G401.6 (cell line): ENCODE measurements at regions not wholly inside any gene's neighbourhood (a gene's known extent, or its start where the extent isn't known, plus 50 kb on each side); places are given as distances from the start of the nearest gene placed in this dataset.
"Not testable (repeated sequence)": the region's sequence is repeated elsewhere in the genome, so short reads cannot be mapped to it uniquely, and the experiment has no call there.

ENCODE experiments used
- FAIRE-seq: peaks from 2 replicates; lab custom pipeline; 2012; peaks lifted over from hg19 to GRCh38; lab: Jason Lieb, UNC

DNA sequence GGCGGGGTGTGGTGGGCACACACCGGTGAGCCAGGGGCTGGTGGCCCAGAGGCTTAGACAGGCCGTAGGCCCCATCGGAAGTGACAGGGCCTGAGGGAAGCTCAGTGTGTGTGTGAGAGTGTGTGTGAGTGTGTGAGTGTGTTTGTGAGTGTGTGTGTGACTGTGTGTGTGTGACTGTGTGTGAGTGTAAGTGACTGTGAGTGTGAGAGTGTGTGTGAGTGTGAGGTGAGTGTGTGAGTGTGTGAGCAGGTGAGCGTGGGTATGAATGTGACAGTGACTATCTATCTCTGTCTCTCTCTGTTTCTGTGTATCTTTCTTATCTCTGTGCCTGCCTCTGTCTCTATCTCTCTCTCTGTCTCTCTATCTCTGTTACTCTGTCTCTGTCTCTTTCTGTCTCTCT, 171.6 kb downstream of the TMEM121 start:
- FAIRE-seq, result not testable (repeated sequence)

DNA sequence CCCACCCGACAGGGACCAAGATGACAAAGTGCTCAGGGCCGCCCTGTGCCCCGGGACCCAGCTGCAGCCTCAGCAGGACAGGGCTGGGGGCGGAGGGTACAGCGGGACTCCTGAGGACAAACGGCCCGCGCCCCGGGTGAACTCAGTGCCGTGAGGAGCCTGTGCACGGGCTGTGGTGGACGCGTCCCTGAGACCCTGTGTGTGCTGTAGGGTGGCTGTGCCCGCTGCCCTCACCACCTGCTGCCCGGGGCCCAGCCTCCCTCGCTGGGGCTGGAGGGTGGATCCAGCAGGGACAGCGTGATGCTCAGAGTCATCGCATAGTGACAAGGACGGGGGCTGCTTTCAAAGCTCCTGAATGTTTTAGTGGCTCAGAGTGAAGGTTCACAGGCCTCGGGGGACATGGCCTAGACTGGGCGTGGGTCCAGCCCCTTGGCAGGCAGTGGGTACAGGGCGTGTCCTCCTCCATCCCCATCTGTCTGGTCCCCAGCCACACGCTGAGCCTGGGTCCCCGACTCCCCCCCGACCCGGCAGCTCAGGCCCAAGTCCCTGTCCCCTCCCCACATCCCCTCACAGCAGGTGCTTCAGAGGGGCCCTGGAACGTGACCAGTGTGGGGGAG, 172.7 kb downstream of the TMEM121 start:
- FAIRE-seq, result not testable (repeated sequence)

DNA sequence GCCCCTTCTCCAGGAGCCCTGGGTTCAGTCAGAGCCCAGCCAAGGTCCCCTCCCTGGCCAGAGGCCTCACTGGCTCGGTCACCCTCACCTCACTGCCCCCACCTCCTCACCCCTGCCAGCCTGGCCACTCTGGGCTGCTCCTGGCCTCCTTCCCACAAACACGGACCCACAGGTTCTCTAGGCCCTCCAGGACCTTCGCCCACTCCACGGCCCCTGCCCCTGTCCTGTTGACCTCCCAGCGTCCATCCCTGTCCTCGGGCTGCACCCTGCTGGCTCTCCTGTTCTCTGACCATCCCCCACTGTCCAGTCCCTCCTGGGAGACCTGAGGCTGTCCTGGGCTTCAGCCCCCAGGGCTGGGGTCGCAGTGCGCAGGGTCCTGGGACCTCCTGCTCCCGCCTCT, 173.3 kb downstream of the TMEM121 start:
- not testable (repeated sequence) for FAIRE-seq

DNA sequence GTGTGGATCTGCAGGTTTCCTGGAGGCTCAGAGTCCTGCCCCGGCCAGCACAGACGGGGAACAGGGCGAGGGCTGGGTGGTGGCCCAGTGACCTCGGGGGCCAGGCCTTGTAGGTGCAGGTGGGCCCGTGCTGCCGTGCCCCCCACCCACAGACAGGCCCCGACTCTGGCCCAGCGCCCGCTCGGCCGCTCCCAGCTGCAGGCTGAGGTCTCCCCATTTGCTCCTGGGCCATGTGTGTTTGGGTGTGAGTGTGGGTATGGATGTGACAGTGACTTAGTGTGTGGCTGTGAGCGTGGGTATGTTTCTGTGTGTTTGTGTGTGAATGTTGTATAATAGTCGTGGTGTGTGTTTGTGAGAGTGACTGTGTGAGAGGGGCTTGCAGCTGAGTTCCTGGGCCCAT, 173.8 kb downstream of the TMEM121 start:
- not testable (repeated sequence) for FAIRE-seq

DNA sequence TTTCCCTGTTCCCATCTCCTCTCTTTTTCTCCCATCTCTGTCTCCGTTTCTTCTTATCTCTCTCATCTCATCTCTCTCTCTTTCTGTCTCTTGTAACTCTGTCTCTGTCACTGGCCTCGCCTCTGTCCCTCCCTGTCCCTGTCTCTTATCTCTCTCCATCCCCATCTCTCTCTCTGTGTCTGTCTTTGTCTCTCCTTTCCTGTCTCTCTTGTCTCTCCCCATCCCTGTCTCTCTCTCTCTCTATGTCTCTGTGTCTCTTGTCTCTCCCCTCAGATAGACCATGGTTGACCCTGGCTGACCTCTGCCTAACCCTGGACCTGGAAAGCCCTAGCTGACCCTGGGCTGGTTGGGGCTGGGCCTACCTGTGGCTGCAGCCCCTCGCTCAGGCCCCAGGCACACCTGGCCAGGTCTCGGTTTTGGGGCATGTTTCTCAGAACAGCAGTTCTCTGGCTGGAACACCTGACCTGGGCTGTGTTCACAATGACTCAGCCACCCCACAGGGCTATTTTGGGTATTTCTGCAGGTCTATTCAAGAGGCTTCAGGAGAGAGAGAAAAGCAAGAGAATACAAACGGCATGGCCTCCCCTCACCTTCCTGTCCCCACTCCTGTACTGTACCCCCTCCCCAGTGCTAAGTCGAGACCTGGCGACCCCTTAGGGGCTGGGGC, 174.4 kb downstream of the TMEM121 start:
- FAIRE-seq, result no peak

DNA sequence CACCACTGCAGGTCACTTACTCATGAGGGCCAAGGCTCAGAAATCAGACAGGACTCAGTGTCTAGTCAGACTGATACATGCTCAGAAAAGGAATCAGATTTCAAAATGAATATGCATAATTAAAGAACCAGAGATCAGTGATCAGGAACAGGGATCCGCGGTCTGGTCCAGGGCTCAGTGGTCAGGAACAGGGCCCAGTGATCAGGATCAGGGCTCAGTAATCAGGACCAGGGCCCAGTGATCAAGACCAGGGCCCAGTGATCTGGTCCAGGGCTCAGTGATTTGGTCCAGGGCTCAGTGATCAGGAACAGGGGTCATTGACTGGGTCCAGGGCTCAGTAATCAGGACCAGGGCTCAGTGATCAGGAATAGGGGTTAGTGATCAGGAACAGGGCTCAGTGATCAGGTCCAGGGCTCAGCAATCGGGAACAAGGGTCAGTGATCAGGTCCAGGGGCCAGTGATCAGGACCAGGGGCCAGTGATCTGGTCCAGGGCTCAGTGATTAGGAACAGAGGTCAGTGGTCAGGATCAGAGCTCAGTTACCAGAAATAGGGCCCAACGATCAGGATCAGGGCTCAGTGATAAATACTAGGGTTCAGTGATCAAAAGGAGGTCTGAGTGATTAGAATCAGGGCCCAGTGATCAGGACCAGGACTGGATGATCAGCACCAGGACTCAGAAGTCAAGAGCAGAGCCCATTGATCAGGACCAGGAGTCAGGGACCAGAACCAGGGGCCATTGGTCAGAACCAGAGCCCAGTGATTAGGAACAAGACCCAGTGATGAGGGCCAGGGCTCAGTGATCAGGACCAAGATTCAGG, 175.3 kb downstream of the TMEM121 start:
- FAIRE-seq, result no peak

DNA sequence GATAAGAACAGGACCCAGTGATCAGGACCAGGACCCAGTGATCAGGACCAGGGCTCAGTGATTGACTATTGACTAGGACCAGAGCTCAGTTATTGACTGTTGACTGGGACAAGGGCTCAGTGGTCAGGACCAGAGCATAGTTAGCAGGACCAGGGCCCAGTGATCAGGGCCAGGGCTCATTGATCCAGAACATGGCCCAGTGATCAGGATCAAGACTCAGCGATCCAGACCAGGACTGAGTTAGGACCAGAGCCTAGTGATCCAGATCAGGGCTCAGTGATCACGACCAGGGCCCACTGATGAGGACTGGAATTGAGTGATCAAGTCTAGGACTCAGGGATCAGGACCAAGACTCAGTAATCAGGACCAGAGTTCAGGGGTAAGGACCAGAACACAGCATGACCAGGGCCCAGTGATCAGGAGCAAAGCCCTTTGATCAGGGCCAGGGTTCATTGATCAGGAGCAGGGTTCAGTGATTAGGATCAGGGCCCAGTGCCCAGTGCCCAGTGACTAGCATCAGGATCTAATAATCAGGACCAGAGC, 176.0 kb downstream of the TMEM121 start:
- FAIRE-seq, result no peak

DNA sequence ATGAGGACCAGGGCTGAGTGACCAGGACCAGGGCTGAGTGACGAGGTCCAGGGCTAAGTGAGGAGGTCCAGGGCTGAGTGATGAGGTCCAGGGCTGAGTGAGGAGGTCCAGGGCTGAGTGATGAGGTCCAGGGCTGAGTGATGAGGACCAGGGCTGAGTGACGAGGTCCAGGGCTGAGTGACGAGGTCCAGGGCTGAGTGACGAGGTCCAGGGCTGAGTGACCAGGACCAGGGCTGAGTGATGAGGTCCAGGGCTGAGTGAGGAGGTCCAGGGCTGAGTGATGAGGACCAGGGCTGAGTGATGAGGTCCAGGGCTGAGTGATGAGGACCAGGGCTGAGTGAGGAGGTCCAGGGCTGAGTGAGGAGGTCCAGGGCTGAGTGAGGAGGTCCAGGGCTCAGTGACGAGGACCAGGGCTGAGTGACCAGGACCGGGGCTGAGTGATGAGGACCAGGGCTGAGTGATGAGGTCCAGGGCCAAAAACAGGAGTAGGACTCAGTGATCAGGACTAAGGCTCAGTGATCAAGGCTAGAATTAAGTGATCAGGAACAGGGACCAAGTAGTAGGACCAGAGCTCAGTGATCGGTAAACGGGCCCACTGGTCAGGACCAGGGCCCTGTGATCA, 176.8 kb downstream of the TMEM121 start:
- FAIRE-seq, result not testable (repeated sequence)

DNA sequence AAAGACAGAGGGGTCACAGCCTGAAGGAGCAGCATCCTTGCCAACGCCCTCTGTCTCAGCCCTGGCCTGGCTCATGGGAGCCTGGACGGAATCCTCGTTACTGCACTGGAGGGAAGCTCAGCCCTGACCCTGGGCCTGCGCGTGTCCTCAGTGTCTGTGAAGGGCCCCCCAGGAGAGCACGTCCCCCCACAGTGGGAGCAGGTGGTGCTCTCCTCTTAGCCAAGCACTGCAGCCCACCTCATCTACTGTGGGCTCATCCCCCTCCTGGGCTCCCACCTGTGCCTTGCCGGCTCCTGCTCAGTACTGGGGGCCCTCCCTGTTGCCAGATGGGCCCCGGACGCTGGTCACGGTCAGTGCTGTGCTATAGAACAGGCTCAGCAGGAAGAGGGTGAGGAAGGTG, 177.7 kb downstream of the TMEM121 start:
- FAIRE-seq, result not testable (repeated sequence)

DNA sequence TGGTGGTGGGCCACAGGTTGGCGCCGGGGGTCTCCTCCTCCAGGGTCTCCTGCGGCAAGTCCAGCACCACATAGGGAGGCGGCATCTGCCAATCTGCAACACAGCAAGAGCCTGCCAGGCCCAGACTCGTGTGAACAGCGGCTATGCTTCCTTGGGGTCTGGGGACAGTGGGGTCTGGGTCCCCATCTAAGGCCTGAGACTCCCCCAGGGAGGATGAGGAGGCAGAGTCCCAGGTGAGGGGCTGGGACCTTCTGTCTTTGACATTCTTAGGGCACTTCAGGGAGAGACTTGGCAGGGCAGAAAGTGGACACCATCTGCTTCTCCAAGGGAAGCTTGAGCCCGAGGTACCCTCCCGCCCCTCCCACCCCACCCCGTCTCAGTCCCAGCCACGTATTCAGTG, 178.1 kb downstream of the TMEM121 start:
- not testable (repeated sequence) for FAIRE-seq

DNA sequence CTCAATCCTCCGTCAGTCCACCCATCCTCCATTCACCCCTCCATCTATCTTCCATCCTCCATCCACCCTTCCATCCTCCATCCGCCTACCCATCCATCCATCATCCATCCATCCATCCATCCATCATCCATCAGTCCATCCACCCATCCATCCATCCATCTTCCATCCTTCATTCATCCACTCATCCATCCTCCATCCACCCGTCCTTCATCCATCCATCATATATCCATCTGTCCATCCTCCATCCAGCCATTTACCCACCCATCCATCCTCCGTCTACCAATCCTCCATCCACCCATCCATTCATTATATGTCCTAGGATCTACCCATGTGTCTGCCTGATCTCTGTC, 179.1 kb downstream of the TMEM121 start:
- not testable (repeated sequence) for FAIRE-seq

DNA sequence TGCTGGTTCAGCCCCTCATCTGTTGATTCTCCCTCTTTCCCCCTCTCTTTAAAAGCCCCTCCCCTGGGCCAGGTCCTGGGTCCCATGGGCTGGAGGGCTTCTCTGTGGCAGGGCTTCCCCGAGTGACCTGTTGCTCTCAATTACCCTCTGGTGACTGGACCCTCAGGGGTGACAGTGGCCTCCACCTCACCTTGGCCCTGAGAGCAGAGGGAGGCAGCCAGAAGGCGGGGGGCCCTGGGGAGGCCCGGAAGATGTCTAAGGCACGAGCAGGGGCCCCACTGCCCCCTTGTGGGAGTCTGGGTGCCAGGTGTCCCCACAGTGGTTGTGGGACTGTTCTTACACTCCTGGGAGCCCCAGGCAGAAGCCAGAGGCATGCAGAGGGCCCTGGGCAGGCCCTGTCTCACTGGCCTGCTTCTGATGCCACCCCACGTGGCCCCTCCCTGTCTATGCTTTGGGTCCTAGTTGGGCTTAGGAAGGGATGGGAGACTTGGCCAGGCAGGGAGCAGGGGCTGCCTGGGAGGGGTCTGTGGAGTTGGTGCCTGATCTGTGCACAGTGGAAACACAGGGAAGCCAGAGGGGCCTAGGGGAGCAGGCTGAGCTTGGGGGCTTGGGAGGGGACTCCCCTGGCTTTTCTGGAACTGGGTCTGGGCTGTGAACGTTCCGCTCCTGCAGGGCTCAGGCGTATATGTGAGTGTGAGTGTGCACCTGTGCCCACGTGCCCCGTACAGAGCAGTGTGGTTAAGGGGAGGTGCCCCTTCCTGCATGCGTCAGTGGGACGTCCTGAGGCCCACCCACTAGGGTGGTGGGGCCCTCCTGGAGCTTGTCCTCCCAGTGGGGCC, 179.7 kb downstream of the TMEM121 start:
- FAIRE-seq, result not testable (repeated sequence)

DNA sequence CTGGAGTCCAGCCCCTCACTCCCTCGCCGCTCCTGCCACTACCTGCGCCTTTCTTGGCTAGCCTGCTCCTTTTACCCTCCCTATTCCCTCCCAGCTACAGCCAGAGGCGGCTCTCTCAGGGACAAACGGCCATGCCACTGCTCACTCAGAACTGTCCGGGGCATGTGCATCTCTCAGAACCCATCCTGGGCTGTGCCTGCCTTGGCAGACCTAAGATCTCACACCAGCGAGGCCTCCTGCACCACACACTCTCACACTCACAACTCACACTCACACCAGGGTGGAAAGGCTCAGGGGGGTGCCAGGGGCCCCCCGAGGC, 180.3 kb downstream of the TMEM121 start:
- FAIRE-seq, result not testable (repeated sequence)

DNA sequence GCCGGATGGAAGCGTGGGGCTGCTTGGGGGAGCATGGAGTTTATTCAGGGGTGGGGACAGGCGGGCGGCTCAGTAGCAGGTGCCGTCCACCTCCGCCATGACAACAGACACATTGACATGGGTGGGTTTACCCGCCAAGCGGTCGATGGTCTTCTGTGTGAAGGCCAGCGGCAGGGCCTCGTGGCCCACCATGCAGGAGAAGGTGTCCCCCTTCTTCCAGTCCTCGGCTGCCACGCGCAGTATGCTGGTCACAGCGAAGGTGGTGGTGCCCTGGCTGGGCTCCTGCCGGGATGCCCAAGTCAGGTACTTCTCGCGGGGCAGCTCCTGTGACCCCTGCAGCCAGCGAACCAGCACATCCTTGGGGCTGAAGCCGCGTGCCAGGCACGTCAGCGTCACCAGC, 180.7 kb downstream of the TMEM121 start:
- not testable (repeated sequence) for FAIRE-seq

DNA sequence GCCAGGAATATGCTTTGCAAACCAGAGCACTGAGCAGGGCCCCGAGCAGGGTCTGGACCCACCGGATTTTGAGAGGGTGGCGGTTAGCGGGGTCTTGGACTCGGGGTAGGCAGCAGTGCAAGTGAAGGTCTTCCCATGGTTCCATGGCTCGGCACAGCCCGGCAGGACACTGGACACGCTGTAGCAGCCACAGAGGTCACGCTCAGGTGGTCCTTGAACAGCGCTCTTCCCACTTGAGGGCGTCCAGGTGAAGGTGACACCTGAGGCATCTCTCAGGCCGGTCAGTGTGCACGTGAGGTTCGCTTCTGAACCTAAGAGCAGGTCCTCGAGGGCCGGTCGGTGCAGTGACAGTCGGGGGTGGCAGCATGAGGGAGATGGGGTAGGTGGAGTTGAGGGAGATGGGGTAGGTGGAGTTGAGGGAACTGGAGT, 181.4 kb downstream of the TMEM121 start:
- FAIRE-seq, result not testable (repeated sequence)

DNA sequence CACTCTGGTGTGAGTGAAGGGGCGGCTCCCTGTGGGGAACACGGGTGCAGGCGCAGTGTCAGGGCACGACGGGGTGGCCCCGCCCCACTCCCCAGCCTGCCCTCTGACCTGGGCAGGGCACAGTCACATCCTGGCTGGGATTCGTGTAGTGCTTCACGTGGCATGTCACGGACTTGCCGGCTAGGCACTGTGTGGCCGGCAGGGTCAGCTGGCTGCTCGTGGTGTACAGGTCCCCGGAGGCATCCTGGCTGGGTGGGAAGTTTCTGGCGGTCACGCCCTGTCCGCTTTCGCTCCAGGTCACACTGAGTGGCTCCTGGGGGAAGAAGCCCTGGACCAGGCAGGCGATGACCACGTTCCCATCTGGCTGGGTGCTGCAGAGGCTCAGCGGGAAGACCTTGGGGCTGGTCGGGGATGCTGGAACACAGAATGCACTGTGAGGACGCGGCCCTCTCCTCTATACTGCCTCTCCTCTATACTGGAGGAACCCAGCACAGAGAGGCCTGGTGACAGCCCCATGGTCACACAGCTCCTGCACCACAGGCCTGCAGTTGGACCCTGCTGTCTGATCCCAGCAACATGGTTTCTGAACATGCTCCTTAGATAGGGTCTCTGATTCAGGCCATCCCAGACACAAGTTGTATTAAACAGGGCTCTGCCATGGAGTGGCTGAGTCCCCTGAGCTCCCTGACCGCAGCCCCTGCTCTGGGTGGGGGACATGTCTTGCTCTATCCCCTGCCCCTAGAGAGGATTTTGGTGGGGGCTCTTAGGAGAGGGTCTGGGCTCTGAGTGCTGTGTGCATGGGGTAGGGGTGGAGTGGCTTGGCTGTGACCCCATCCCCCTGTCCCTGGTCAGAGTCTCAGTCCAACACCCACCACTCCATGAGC, 182.1 kb downstream of the TMEM121 start:
- FAIRE-seq, result not testable (repeated sequence)

DNA sequence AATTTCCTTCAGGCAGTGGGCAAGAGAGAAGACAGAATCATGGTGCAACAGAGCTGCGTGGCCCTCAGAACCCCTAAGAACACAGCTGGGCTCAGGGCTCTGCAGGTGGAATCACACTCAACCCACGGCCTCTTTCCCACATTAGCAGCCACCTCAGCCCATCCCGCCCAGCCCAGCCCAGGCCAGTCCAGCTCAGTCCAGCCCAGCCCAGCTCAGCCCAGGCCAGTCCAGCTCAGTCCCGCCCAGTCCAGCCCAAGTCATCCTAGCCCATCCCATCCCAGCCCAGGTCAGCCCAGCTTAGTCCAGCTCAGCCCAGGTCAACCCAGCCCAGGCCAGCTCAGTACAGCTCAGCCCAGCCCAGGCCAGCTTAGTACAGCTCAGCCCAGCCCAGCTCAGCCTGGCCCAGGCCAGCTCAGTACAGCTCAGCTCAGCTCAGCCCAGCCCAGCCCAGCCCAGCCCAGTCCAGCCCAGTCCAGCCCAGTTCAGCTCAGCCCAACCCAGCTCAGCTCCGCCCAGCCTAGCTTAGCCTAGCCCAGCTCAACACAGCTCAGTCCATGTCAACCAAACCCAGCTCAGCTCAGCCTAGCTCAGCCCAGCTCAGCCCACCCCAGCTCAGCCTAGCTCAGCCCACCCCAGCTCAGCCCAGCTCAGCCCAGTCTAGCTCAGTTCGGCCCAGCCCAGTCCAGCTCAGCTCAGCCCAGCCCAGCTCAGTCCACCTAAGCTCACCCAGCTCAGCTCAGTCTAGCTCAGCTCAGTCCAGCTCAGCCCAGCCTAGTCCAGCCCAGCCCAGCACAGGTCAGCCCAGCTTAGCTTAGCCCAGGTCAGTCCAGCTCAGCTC, 183.1 kb downstream of the TMEM121 start:
- FAIRE-seq, result no peak

DNA sequence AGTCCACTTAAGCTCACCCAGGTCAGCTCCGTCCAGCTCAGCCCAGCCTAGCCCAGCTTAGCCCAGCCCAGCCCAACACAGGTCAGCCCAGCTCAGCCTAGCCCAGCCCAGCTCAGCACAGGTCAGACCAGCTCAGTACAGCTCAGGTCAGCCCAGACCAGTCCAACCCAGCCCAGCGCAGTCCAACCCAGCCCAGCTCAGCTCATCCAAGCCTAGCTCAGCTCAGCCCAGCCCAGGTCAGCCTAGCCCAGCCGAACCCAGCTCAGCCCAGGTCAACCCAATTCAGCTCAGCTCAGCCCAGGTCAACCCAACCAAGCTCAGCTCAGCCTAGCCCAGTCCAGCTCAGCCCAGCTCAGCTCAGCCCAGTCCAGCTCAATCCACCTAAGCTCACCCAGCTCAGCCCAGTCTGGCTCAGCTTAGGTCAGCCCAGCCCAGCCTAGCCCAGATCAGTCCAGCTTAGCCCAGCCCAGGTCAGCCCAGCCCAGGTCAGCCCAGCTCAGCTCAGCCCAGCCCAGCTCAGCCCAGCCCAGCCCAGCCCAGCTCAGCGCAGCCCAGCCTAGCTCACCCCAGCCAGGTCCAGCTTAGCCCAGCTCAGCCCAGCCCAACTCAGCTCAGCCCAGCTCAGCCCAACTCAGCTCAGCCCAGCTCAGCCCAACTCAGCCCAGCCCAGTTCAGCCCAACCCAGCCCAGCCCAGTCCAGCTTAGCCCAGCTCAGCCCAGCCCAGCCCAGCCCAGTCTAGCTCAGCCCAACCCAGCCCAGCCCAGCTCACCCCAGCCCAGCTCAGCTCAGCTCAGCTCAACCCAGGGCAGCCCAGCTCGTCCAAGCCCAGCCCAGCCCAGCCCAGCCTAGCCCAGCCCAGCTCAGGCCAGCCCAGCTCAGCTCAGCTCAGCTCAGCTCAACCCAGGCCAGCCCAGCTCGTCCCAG, 184.0 kb downstream of the TMEM121 start:
- no peak for FAIRE-seq
